Activated T-cell treated with anti-CD3 and anti-CD28 coated beads for 1 hour (primary cell): ENCODE measurements at regions not wholly inside any gene's neighbourhood (a gene's known extent, or its start where the extent isn't known, plus 50 kb on each side); places are given as distances from the start of the nearest gene placed in this dataset.
"Not testable (repeated sequence)": the region's sequence is repeated elsewhere in the genome, so short reads cannot be mapped to it uniquely, and the experiment has no call there.

Source experiments
- DNase-seq: peaks from one replicate; pipeline ENCODE4 v3.0.0-alpha.2; 2020; ENCODE audit warnings: low read depth

GRCh38 chr5:128799945-128800344 is 165.3 kb upstream of the SLC27A6 start:
- DNase-seq: no peak

GRCh38 chr5:128800377-128800776 is 164.9 kb upstream of the SLC27A6 start:
- no peak for DNase-seq

GRCh38 chr5:128813317-128814070 is 151.8 kb upstream of the SLC27A6 start:
- DNase-seq: no peak

GRCh38 chr5:128815201-128815600 is 150.1 kb upstream of the SLC27A6 start:
- DNase-seq: no peak

GRCh38 chr5:128825826-128826225 is 139.5 kb upstream of the SLC27A6 start:
- no peak for DNase-seq

GRCh38 chr5:128826275-128826674 is 139.0 kb upstream of the SLC27A6 start:
- DNase-seq: no peak

GRCh38 chr5:128836571-128836970 is 128.7 kb upstream of the SLC27A6 start:
- DNase-seq: no peak

GRCh38 chr5:128838623-128839022 is 126.7 kb upstream of the SLC27A6 start:
- no peak for DNase-seq

- no peak for DNase-seq
Measured at GRCh38 chr5:128842241-128842640, 123.0 kb upstream of the SLC27A6 start.

- no peak for DNase-seq
Measured at GRCh38 chr5:128844354-128844923, 120.8 kb upstream of the SLC27A6 start.

GRCh38 chr5:128850049-128850448 is 115.2 kb upstream of the SLC27A6 start:
- no peak for DNase-seq

- DNase-seq: no peak
Measured at GRCh38 chr5:128854931-128855330, 110.4 kb upstream of the SLC27A6 start.

- DNase-seq: no peak
Measured at GRCh38 chr5:128857076-128857677, 108.1 kb upstream of the SLC27A6 start.

GRCh38 chr5:128858995-128859394 is 106.3 kb upstream of the SLC27A6 start:
- DNase-seq: no peak

- not testable (repeated sequence) for DNase-seq
Measured at GRCh38 chr5:128861155-128861554, 104.1 kb upstream of the SLC27A6 start.

GRCh38 chr5:128869970-128870369 is 95.3 kb upstream of the SLC27A6 start:
- no peak for DNase-seq

GRCh38 chr5:128870373-128870772 is 94.9 kb upstream of the SLC27A6 start:
- no peak for DNase-seq

- no peak for DNase-seq
Measured at GRCh38 chr5:128870923-128871322, 94.4 kb upstream of the SLC27A6 start.

- no peak for DNase-seq
Measured at GRCh38 chr5:128876569-128877382, 88.5 kb upstream of the SLC27A6 start.

- no peak for DNase-seq
Measured at GRCh38 chr5:128877476-128877875, 87.8 kb upstream of the SLC27A6 start.

GRCh38 chr5:128881502-128882018 is 83.7 kb upstream of the SLC27A6 start:
- DNase-seq: no peak

GRCh38 chr5:128885649-128886255 is 79.5 kb upstream of the SLC27A6 start:
- no peak for DNase-seq
